ENCODE measurements at regions not wholly inside any gene's neighbourhood (a gene's known extent, or its start where the extent isn't known, plus 50 kb on each side); places are given as distances from the start of the nearest gene placed in this dataset.

- TF ChIP-seq ATF3 (IDR thresholded peaks at IDR 0.05), result no peak
- no peak for TF ChIP-seq ATF3 (CRISPR knock-in tag; conservative IDR thresholded peaks at IDR 0.05)
- TF ChIP-seq PKNOX1 (IDR thresholded peaks at IDR 0.05), result no peak
- TF ChIP-seq ZNF143 (CRISPR knock-in tag; IDR thresholded peaks at IDR 0.05), result no peak
- TF ChIP-seq ZNF592 (IDR thresholded peaks at IDR 0.05), result no peak
- no peak for TF ChIP-seq HMG20B (CRISPR knock-in tag; IDR thresholded peaks at IDR 0.05)
- TF ChIP-seq CTCF (IDR thresholded peaks at IDR 0.05 in 2 of 3, conservative IDR thresholded peaks at IDR 0.05 in 1 of 3; ENCODE audit: insufficient read depth in 2 of 3, low read depth in 1 of 3, low read length in 3 of 3), result no peak
- no peak for TF ChIP-seq HMGXB4 (CRISPR knock-in tag; IDR thresholded peaks at IDR 0.05)
- no peak for TF ChIP-seq MAX (CRISPR knock-in tag; IDR thresholded peaks at IDR 0.05)
- TF ChIP-seq JUND (IDR thresholded peaks at IDR 0.05; ENCODE audit: borderline replicate concordance, low read depth, low read length), result no peak
- no peak for TF ChIP-seq JUND (tag; IDR thresholded peaks at IDR 0.05; ENCODE audit: borderline replicate concordance, low read depth, low read length)
- no peak for TF ChIP-seq NFE2L1 (tag; IDR thresholded peaks at IDR 0.05; ENCODE audit: borderline replicate concordance, low read depth)
- no peak for TF ChIP-seq CREB1 (IDR thresholded peaks at IDR 0.05)
- no peak for TF ChIP-seq CREB1 (CRISPR knock-in tag; IDR thresholded peaks at IDR 0.05)
- TF ChIP-seq HDAC6 (IDR thresholded peaks at IDR 0.05; ENCODE audit: low read depth, low read length), result no peak
These were observed 562.8 kb downstream of the BNC2 start for GRCh38 chr9:16307626-16308195.

All from K562 (cell line).